Daoy (cell line): ENCODE measurements at regions not wholly inside any gene's neighbourhood (a gene's known extent, or its start where the extent isn't known, plus 50 kb on each side); places are given as distances from the start of the nearest gene placed in this dataset.

ENCODE experiments used
- DNase-seq: peaks from one replicate; pipeline ENCODE4 v3.0.0-alpha.2; 2015; ENCODE audit warnings: low read depth

DNA sequence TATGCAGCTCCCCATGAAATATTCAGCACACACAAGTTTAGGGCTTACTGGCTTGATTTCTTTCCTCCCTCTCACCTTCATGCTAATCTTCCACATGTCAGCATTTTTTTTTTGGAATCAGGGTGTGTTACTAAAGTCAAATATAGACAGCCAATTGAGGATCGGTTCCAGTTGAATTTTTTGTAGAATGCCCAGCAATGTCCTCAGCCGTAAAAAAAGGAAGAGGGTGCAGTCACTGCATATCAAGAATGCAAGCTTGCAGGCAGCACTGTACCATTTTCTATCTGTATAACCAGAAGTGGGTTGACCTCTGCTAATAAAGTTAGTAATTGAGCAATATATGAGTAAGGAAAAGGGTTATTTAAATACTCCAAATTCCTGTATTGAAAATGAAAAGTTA lies 51.4 kb upstream of the CHMP2B start:
- no peak for DNase-seq

GRCh38 chr3:87173776-87174175 lies 53.3 kb upstream of the CHMP2B start:
- DNase-seq, result no peak

GRCh38 chr3:87173071-87173470 lies 54.0 kb upstream of the CHMP2B start:
- DNase-seq, result no peak

GRCh38 chr3:87167628-87168456 lies 59.3 kb upstream of the CHMP2B start:
- DNase-seq, result peak; percentile 19

DNA sequence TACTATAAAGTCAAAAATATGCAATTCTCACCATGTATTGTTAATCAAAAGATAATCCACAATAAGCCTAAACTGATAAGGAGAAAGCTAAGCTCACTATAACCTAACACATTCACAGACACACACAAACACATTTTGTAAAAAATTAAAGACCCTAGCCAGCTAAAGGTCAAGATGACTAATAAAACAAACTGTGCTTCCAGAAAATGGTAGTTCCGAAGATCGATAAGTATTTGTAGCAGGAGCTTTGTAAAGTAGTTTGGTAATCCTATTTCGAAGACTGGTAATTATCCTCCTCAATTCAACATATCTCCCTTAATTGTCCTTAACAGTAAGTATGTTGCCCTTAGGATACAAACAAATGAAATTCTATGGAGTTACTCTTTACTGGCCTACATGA lies 62.9 kb upstream of the CHMP2B start:
- no peak for DNase-seq

GRCh38 chr3:87161851-87162250 lies 65.3 kb upstream of the CHMP2B start:
- DNase-seq, result no peak

DNA sequence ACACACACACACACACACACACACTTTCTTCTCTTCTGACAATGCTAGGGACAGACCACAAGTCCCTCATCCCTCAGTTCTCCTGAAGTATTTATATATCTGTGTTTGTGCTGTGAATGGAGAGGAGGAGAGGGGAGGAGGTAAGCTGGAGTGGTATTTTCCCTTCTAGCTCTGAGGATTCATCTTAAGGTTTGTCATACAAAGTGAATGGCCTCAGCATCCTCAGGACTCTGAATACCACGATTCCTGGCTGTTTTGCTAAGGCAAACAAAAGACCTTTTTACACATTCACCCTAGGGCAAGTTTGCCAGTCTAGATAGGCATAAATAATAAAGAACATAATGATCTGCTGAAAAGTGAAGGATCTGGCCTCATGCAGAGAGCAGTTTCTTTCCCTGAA lies 65.7 kb upstream of the CHMP2B start:
- DNase-seq, result no peak

DNA sequence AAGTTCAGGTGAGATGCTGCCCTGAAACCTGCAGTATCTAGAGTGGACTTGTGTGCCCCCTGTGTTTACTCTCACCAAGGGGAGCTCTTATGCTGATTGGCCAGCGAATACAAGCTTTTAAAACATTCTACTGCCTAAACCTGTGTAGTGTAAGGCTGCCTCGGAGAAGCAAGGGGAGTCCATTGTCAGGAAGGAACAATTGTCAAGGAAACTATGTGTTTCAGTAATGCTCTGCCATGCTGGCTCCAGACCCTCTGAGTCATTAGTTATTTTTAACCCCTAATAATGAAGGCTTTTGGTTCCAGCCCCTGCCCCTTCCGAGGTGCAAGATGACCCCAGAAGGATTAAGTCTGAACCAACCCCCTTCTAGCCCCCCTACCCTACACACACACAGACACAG lies 66.1 kb upstream of the CHMP2B start:
- no peak for DNase-seq

DNA sequence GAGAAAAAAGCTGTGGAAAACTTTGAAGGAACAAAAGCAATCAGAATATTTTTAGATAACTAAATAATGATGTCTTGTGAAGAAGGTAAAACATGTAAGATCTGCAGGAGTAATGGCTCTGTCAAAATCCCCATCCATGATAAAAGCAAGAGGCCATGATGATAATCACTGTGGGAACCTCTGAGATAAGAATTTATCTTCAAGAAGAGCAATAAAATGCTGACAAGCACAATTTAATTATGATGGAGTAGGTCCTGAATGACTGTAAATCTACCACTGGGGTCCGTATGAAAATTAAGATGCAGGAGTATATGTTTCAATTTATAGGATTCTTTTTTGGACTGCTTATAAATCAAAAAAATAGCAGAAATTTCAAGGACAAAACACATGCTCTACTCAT lies 68.3 kb upstream of the CHMP2B start:
- DNase-seq, result no peak

DNA sequence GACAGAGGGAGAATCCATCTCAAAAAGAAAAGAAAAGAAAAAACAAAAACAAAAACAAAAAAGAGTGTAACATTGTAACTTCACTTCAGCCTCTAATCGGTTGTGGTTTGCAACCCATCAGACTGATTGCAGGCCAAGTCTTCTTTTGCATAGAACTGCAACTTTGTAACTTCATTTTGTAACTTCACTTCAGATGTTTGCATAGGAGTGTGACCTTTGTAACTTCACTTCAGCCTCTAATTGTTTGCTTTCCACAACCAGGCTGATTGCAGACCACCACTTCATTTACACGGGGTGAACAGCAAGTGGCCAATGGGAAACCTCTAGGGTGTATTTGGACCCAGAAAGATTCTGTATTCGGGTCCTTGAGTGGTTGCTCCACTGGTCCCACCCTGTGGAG lies 79.1 kb upstream of the CHMP2B start:
- DNase-seq, result no peak

GRCh38 chr3:87147562-87147961 lies 79.5 kb upstream of the CHMP2B start:
- DNase-seq, result no peak

GRCh38 chr3:87145553-87145952 lies 81.6 kb upstream of the CHMP2B start:
- peak; percentile 38 for DNase-seq

DNA sequence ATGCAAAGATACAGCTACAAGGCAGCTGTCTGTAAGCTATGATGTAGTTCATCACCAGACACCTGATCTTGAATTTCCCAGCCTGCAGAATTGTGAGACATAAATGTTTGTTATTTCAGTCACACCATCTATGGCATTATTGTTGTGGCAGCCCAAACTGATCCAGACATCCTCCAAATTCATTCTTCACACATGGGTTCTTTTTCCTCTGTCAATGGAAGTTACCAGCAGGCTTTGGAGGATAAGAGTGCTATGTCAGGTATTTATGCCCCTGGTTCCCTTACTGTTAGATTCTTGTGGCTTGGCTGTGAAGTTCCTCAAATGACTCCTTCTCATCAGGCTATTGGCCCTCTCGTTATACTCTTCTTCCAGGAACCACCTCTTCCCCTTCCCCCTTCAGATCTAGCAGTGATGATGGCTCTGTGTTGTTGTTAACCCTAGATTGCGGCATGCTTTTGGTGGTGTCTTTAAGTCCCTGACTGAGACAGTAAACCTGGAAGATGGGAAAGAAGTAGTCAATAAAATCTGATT lies 91.0 kb upstream of the CHMP2B start:
- no peak for DNase-seq

DNA sequence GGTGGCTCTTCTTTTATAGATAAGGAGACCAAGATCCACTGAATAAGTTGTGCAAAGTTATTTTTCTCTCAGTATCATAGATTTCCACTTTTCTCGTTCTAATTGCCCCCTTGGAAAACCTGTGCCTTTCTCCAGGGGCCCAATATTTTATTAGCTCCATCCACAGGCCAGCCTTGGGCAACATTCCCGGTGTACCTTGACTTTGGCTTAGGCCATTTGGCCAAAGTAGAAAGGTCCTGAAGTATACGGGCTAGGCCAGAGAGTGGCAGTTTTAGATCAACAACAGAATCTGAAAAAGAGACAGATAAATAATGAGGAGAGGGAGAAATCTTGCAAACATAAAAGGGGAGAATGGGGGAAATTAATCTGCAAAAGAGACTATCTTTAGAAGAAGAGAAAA lies 91.7 kb upstream of the CHMP2B start:
- no peak for DNase-seq

GRCh38 chr3:87132801-87133200 lies 94.3 kb upstream of the CHMP2B start:
- DNase-seq, result no peak

DNA sequence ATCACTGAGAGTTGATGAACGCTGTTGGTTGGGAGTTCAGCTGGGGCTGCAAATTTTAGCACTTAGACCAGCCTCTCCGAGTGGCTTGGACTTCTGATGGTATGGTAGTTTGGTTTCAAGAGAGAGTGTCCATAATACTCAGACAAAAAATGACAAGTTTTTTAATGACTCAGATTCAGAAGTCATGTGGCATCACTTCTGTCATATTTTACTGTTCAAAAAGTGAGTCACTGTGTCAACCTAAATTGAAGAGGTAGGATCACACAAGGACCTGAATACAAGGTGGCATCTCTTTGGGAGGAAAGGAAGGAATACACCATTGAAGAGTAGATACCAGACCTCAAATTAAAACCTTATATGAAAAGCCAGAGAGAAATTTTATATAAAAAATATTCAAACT lies 99.1 kb upstream of the CHMP2B start:
- no peak for DNase-seq

- DNase-seq, result no peak
Measured at GRCh38 chr3:87127281-87127680, 99.8 kb upstream of the CHMP2B start.

DNA sequence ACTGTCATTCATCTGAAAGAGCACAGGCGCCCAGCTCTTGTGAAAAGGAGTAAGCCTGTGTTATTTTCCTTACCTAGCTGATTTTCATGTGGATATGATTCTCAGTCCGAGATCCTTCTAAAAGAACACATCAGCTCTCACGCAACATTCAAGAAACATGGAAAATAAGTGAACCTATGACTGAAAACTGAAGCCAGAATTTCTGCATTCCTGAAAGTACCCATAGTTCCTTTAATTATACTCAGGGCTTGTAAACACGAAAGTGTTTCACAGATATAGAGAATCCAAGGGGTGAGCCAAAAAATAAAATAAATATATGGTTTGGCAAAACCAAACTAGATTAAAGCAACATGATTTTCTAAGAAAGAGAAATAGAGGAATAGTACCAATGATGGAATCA lies 100.8 kb upstream of the CHMP2B start:
- DNase-seq, result no peak

DNA sequence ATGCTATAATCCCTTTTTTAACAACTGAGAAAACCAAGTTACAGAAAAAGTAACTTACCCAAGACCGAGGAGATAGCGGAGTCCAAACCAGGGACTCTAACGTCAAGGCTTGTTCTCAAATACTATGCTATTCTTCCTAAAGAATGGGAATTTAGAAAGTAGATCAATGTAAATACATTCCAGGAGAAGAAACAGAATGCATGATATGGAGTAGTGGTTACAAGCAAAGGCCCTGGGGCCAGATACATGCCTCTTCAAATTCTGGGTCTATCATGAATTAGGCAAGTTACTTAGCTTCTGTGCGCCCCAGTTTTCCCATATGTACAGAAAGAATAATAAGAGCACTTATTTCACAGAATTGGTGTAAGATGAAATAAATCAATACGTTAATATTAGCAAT lies 102.0 kb upstream of the CHMP2B start:
- DNase-seq, result no peak

GRCh38 chr3:87122766-87123165 lies 104.3 kb upstream of the CHMP2B start:
- no peak for DNase-seq

GRCh38 chr3:87121856-87122255 lies 105.3 kb upstream of the CHMP2B start:
- DNase-seq, result no peak

GRCh38 chr3:87120881-87121280 lies 106.2 kb upstream of the CHMP2B start:
- DNase-seq, result no peak

DNA sequence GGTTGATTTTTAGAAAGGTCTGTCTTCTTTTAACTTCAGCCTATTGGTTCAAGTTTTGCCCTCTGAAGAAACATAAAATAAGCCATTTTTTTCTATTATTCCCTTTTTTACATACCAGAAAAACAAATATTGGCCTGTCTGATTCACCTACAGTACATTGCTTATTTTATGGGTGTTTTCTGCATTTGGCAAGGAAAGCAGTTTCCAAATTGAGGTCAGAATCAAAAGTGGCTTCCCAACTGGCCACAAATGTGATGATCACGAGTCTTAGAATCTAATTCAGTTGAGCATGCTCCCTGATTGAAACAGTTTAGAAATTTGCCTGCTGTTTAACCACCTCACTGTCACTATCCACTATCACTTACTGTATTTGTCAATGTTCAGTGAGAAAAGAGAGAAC lies 106.9 kb upstream of the CHMP2B start:
- DNase-seq, result no peak

DNA sequence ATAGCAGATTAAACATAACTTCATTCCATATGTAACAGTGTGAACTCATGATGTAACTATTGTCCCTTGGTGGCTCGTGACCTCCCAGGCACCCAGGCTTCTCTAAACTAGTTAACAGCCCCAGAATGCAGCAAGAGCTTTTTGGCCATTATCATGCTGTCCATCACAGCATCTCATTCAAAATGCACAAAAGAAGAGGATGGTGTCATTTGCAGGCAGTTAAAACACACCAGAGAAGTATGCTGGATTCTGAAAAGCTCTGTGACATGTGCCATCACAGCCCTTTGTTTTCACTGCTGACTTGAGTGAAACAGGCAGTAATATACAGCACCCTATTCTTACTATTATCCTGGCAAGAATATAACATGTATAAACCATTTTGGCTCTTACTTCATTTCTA lies 117.6 kb upstream of the CHMP2B start:
- no peak for DNase-seq
